ENCODE measurements at regions not wholly inside any gene's neighbourhood (a gene's known extent, or its start where the extent isn't known, plus 50 kb on each side); places are given as distances from the start of the nearest gene placed in this dataset.
A peak's percentile ranks its signal among the peaks of the same experiment; 100 is the strongest.

DNA sequence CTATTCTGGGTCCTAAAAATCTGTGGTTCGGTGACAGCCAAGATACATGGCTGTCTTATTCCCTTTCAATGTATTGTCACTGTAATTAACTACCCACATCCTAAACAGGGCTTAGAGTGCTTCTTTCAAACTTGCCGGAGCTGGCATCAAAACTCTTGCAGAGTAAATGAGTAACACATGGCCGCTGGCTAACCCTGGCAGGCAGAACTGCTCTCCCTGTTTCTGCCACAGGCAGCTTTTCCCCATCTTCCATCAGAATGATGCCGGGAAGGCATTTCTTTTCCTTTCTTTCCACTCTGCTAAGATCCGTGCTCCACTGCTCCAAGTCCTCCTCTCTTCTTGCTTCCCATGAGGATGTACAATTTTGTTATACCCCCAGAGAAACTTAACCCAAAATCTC is 54.8 kb upstream of the PTPRM start:
- intact Hi-C loops (cut with DNase I), result no loop called here
- Histone ChIP-seq H3K4me1 (no peaks in the 10 kb centered on the region), H3K4me3 (no peak overlapping the region), H3K27me3 (no peaks in the 10 kb centered on the region), H3K27ac (peak overlapping the region in 2 of 4 donors; percentile 25 to 62), H3K9me3 (no peaks in the 10 kb centered on the region), H3K36me3 (no peaks in the 10 kb centered on the region)
- peak; percentile 60 to 86 (median 80) for ATAC-seq
- TF ChIP-seq, protein P1, sequence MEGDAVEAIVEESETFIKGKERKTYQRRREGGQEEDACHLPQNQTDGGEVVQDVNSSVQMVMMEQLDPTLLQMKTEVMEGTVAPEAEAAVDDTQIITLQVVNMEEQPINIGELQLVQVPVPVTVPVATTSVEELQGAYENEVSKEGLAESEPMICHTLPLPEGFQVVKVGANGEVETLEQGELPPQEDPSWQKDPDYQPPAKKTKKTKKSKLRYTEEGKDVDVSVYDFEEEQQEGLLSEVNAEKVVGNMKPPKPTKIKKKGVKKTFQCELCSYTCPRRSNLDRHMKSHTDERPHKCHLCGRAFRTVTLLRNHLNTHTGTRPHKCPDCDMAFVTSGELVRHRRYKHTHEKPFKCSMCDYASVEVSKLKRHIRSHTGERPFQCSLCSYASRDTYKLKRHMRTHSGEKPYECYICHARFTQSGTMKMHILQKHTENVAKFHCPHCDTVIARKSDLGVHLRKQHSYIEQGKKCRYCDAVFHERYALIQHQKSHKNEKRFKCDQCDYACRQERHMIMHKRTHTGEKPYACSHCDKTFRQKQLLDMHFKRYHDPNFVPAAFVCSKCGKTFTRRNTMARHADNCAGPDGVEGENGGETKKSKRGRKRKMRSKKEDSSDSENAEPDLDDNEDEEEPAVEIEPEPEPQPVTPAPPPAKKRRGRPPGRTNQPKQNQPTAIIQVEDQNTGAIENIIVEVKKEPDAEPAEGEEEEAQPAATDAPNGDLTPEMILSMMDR (IDR thresholded peaks at IDR 0.05), result no peak
- 34 to 36% methylated on average over 5 of the region's 5 CpGs for WGBS, 2 donors
- peak in 4 of 6 donors; percentile 16 to 35 (median 24) for DNase-seq
- FAIRE-seq, result no peak

DNA sequence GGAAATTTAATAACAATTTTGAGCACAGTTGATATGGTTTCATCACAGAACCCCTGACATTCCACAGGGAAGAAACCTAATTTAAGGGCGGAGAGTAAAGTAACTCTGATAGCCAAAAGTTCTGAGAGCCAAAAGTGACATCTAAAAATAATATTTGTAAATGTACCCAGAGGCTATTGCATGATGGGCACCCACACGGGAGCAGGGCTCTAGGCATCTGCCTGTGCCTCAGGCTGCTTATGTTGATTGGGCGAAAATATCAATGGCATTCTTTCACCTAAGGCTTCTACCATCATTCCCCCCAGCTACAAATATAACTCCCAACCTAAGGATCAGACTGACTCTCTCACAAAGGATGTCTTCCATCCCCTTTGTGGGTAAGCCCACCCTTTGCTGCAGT is 54.1 kb upstream of the PTPRM start:
- H3K27ac ChIP-seq, result peak overlapping the region in 2 of 4 donors; percentile 25 to 62
- no peaks in the 10 kb centered on the region for H3K9me3 ChIP-seq
- H3K27me3 ChIP-seq, result no peaks in the 10 kb centered on the region
- TF ChIP-seq, protein P1 (IDR thresholded peaks at IDR 0.05), result no peak
- 53 to 60% methylated on average over 3 of the region's 3 CpGs for WGBS, 2 donors
- no peaks in the 10 kb centered on the region for H3K4me1 ChIP-seq
- DNase-seq (no peak), ATAC-seq (no peak), FAIRE-seq (no peak)
- H3K4me3 ChIP-seq, result no peak overlapping the region
- intact Hi-C loops (cut with DNase I), result no loop called here
- H3K36me3 ChIP-seq, result no peaks in the 10 kb centered on the region

DNA sequence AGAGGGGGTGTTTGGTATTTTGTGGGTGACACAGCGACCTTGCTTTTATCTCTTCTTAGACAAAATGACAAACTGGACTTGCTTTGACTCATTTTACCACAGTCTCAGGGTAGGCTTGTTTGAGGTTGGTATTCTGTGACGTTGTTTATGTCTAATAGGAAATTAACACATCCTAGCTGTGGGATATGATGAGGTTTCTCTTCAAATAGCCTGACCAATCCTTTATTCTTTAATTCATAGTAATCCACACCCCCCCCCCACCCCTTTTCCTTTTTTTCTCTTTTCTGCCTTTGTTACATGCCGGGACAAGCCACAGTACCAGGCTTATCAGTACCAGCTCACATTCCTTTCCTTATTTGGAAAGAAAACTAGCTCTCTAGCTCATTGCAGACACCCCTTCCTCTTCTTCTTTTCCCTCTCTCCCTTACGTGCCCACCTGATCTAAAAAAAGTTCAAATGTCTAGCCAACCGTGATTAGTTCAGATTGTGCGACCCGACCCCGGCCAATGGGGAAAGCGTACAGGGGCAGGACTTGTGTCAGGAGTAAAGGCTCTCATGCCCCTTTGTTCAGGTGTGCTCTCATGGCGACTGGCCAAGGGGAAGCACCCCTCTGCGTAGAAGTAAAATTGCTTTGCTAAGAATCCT is 52.2 kb upstream of the PTPRM start:
- DNase-seq, result peak in 2 of 6 donors; percentile 5 to 17
- H3K36me3 ChIP-seq, result no peaks in the 10 kb centered on the region
- TF ChIP-seq, protein P1 (IDR thresholded peaks at IDR 0.05), result no peak
- ATAC-seq, result peak in 1 of 4 donors; percentile 35
- FAIRE-seq, result no peak
- intact Hi-C loops (cut with DNase I), result no loop called here
- H3K27me3 ChIP-seq, result peaks cover 0 to 4% (median 0%) of the 10 kb centered on the region in 4 donors
- no peaks in the 10 kb centered on the region for H3K9me3 ChIP-seq
- H3K4me1 ChIP-seq, result no peaks in the 10 kb centered on the region
- peak overlapping the region in 2 of 4 donors; percentile 33 to 62 for H3K27ac ChIP-seq
- WGBS, 2 donors, result 30 to 33% methylated on average over 11 of the region's 11 CpGs
- H3K4me3 ChIP-seq, result no peak overlapping the region

DNA sequence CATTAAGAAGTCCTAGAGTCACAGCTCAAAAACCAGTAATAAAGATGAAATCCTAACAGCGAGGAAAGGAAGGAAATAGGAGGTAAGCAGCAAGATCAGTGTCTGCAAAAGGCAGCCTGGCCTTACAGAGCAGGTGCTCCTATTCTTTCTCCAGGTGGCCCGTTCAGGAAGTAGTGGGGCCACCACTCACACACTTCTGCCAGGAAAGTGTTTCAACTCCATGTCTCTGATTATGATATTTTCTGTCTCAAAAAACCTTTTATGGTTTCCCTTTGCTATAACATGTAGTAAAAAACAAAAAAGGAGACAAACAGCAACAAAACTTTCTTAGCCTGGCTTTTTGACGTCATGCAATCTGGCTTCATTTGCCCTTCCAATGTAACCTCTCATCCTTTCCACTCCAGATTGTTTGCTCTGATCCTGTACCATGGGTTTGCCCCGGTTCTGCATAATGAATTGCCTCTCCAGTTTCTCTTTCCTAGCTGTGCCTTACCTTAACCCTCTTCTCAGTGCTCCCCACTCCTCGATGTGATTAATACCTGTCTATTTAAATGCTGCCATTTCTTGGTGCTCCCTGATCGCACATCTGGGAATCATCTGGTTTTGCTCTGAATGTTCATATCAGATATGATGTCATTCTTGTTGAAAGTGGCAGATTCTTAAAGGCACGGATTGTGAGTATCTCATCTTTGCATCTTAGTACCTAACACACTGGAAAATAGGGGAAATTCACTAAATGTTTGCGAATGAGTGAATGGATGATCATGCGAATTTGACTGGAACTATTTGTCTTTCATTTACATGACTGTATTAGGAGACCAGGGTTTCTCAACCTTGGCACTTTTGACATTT is 50.6 kb upstream of the PTPRM start:
- H3K9me3 ChIP-seq, result no peaks in the 10 kb centered on the region
- H3K27me3 ChIP-seq, result peaks cover 0 to 4% (median 0%) of the 10 kb centered on the region in 4 donors
- intact Hi-C loops (cut with DNase I), result no loop called here
- TF ChIP-seq, protein P1 (IDR thresholded peaks at IDR 0.05), result no peak
- no peaks in the 10 kb centered on the region for H3K4me1 ChIP-seq
- FAIRE-seq (no peak), DNase-seq (no peak), ATAC-seq (no peak)
- H3K36me3 ChIP-seq, result no peaks in the 10 kb centered on the region
- H3K27ac ChIP-seq, result no peak overlapping the region
- no peak overlapping the region for H3K4me3 ChIP-seq
- 67 to 77% methylated on average over 9 of the region's 9 CpGs for WGBS, 2 donors
